CD4-positive, alpha-beta T cell treated with Interleukin-15 for 1 hour (primary cell): ENCODE measurements at regions not wholly inside any gene's neighbourhood (a gene's known extent, or its start where the extent isn't known, plus 50 kb on each side); places are given as distances from the start of the nearest gene placed in this dataset.

Experiments
- DNase-seq: peaks from one replicate; pipeline ENCODE4 v3.0.0-alpha.2; 2020

DNA sequence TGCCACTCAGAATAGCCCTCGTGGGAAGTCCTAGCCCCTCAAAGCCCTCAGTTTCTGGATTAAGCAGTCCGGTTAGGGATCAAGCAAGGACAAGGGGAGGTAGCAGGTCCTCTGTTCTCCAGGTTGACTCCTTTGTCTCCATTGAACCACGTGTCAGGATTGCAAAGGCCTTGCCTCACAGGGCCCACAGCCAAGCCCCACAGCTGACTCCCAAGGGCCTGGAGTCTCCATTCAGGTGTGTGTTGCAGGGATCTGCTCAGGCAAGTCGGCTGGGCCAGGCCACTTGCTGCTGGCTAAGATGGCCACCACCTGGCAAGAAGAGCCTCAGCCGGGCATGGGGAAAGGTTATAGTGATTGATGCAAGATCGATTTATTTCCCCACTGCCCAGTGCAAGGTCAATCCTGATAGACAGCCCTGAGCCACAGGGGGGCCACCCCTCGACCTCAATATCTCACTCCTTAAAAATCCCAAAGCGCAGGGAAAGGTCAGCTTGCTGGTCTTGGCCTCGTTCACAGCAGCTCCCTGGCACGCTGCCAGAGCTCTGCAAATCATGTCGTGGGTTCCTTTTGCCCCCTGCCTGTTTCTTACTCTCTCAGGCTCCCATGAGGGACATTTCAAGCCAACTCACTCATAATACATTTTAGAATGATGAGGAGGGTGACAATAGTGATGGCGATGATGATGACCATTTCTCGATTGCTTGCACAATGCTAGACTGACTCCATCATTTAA lies 75.9 kb downstream of the EDN3 start:
- no peak for DNase-seq

DNA sequence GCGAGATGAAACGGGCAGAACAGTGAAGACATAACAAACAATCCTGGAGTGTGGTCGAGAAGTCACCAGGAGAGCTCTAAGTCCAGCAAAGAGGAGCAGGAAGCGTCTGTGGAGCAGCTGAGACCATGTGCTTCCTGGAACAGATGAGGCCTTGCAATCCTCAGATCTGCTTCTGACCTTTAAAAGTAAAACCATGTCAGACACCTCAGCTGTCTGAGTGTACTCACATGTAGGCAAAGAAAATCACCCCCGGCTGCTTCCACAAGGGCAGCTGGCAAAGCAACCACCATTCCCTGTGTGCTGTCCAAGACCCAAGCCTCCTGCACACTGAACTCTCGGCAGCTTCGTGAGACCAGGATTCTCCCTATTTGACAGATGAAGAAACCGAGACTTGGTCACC lies 76.6 kb downstream of the EDN3 start:
- no peak for DNase-seq

DNA sequence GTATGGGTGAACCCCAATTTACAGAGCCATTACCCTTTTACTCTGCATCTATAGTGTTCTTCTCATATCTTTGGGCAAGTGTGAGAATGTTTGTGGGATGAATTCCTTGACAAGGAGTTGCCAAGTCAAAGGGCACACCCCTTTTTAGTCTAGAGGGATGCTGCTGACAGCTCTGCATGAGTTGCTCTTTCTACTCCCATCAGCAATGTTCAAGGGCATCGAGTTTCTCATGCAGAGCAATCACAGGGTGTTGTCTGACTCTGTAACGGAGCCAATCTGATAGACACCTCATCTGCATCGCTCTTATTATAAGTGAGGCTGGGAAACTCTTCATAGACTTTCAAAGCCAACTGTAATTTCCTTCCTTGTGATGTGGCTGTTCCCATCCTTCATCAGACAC lies 77.4 kb downstream of the EDN3 start:
- DNase-seq: no peak

DNA sequence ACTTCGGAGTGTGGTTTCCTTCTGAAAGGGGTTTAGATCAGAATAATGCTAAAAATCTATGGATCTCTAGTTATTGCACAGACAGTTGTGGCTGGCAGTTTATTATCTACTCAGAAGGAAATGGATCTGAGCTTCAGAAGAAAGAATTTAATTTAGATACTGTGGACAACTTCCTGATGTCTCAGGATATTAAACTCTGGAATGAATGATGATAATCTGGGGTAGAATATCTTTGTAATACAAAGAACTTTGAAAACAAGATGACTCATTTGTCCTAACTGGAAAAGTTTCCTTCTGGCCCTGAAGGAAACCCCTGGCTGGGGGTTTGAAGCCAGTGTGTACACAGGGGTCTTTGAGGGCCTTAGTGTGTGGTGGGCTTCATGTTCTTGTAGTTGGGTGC lies 78.0 kb downstream of the EDN3 start:
- no peak for DNase-seq

DNA sequence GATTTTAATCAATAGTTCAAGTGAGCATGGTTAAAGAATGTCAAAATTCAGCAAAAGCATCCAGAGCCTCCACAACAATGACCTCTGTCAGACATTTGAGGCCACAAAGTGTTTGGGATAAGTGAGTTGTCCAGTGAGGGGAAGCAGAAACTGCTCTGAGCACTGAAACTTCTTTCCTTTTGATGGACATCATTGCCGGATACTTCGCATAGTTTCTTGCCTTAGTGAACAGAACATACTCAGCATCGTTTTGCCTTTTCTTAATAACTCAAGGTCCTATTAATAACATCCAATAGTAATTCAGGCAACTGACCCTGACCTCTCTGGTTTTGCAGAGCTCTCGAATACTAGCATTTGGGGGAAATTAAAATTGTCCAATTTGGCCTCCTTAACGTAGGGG lies 78.6 kb downstream of the EDN3 start:
- DNase-seq: no peak

DNA sequence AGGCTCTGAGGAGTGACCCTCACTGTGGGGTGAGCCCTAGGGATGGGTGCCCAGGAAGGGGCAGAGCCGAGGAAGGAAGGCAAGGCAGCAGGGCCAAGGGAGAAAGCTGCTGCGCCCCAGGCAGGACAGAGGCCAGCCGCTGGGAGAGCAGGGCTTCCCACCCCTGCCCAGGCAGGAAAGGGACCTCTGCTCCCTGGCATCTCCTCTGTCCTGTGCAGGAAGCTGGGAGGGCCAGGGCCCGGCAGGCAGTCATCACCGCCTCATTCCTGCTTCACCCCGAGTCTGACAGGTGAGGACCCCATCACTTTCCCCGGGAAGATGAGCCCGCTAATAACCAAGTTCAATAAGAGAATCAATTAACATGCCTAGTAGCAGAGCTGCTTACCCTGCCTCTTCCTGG lies 81.3 kb downstream of the EDN3 start:
- no peak for DNase-seq

DNA sequence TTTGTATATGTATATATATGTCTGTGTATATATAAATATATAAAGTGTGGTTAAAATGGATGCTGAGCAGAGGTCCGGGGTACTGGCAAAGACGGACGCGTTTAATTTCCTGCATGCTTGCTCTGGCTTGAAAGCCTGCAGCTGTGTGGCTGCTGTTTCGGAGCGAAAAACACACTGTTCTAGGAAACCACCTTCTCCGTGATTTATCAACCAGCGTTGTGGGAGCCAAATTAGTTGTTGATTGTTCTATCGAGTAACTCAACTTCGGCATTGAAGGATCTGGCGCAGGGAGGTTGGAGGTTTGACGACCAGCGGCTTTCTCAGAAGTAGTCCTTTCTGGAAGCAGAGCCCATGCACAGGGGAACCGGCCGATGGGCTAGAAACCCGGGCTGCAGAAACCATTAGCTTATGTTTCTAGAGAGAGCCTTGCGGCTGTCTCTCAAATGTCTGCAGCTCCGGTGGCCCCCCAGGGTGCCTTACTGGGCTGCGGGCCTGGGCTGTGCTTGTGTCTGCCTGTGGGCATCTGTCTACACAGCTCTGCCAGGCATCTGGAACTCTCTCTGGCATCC lies 81.8 kb downstream of the EDN3 start:
- DNase-seq: no peak

DNA sequence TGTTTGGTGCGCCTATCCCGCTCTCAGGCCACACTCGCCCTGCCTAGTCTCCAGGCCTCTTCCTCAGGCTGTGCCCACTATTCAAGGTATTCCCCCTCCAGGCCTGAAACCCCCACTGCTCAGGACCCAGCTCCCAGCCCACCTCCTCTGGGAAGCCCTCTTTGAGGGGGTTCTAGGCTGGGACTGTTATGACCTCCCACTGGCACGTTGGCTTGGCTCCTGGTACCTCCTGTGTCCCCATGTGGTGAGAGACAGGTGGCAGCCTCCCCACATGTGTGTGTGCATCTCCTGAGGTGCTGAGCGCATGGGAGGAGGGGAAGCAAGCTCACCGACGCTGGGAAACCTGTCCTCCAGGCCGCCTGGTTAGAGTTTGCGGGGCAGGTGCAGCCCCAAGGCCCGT lies 82.5 kb downstream of the EDN3 start:
- no peak for DNase-seq

DNA sequence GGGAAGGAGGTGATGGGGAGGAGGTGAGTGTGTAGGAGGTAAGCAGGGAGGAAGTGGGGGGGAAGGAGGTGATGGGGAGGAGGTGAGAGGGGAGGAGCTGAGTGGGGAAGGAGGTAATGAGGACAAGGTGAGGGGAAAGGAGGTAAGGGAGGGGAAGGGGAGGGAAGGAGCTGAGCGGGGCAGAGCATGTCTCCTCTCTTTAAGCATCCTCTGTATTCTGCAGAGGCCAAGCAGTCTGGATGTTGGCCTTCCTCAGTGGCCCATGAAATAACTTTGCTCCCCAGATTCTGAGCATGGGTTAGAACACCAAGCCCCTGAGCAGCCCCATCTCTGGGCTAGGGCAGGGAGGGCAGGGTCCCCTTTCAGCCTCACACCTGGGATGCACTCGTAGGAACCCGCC lies 84.6 kb downstream of the EDN3 start:
- no peak for DNase-seq

DNA sequence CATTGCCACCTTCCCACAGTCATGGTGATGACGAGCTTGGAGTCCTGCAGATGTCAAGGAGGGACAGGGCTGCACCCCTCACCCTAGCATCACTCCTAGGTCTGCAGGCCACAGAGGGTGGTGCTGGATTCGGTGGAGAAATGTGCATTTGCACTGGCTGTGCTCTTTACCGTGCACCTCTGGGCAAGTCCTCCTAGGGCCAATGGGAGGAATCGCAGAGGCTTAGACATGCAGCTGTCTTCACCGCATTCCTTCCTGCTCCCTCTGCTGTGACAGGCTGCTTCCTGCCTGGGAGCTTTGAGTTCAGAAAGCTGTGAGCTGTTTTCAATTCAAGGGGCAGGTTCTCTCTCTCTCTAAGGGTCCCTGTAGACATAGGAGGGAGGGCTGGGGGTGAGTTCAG lies 85.1 kb downstream of the EDN3 start:
- DNase-seq: no peak

DNA sequence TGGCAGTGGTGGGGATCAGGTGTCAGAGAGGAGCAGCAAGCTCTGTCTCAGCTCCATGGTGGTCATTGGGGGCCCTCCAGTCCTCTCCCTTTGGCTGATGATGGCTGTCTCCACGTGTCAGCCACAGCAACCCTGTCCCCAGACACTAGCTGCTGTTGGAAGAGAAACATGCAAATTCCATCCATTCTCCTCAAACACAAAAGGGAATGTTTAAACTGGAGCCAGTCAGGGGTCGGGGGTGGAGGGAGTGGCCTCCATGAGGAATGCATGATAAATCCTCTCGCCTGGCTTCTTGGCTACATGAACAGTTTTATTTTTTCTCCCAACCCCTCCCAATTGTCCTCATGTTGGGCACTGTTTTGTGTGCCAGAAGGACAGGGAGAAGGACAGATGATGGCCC lies 86.4 kb downstream of the EDN3 start:
- DNase-seq: no peak

DNA sequence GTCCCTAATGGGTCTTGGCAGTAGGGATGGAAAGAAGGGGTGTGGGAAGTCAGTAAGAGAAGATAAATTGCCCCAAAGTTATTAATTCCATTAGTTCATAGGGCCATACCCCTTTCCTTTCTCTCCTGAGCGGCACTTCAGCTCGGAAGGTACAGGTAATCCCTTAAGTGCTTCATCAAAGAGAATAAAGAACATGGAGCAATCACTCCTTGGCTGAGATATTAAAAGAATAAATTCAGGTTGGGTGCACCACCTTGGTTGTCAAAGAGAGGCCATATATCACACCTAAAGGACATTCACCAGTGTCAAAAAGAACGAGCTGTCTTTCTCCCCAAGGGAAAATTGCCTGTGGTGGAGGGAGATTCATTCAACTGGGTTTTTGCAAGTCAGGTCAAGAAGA lies 87.5 kb downstream of the EDN3 start:
- no peak for DNase-seq

DNA sequence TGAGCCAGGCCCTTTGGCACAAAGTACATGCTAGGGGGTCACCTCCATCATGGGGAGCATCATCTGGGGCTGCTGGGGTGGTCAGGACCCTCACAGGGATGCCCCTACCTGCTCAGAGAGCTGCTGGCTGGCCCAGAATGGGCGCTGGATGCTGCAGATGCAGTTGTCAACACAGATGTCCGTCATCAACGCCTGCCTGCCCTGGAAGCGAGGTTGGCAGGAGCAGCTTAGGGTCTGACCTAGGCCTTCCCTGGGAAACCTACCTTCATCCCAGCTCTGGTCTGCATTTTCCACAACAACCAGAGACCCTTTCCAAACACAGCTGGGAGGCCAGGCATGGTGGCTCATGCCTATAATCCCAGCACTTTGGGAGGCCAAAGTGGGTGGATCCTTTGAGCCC lies 88.0 kb downstream of the EDN3 start:
- DNase-seq: no peak

DNA sequence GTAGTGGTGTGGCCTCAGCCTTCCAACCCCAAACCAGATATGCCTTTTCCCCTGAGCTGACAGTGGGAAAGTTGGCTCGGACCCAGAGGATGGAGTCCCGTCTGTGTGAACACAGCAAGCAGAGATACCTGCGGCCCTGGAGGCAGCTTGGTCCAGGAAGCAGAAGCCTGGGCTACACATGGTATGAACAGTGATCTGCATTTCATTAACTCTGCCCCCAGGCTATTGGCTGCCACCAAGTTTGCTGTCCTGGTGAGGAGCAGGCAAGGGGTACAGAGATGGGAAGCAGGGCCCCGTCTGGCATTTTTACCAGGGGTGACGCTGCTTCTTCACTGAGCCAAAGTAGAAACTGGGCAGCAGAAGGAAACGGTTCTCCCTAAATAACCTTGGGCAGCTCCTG lies 90.0 kb downstream of the EDN3 start:
- DNase-seq: no peak

DNA sequence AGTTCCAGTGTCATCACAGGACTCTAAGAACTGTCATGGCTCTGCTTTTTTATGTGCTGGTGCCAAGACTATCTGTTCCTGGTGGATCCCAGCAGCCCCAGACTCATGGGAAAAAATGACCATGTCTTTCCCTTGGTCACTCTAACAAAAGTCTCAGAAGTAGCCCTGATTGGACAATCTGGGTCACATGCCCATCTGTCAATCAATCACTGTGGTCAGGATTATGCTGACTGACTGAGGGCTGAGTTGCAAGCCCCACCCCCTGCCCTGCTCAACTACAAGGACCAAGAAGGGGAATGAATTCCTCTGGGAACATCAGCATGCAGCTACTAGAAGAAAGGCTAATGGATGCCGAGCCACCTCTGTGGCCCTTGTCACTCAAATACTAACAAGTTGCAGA lies 91.6 kb downstream of the EDN3 start:
- no peak for DNase-seq

DNA sequence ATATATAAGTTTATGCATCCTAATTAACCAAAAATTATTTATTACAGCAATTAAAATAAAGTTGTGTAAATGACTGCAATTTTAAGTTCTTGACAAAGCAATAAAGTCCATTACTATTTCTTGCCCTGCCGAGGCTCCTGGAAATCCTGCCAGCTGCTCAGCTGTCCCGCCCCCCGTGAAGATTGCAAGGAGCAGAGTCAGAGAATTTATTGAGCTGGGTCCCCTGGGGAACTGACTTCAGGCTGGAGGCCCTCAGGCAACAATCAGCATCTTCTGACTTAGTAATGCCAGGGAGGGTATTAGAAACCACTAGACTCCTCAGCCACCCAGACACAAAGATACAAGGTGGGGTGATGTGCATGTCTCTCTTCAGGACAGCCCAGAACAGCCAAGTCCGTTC lies 92.3 kb downstream of the EDN3 start:
- no peak for DNase-seq

DNA sequence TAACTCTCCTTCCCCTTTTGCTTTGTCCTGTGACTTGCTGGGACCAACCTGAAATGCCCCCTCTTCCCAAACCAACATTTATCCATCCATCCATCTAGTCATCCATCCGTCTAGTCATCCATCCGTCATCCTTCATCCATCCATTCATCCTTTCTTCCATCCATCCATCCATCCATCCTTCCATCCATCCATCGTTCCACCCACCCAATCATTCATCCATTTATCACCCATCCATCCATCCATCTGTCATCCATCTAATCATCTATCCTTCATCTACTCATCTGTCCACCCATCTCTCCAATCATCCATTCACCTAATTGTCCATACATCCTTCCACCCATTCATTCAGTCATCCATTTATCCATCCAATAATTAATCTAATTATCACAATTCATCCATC lies 92.7 kb downstream of the EDN3 start:
- no peak for DNase-seq

DNA sequence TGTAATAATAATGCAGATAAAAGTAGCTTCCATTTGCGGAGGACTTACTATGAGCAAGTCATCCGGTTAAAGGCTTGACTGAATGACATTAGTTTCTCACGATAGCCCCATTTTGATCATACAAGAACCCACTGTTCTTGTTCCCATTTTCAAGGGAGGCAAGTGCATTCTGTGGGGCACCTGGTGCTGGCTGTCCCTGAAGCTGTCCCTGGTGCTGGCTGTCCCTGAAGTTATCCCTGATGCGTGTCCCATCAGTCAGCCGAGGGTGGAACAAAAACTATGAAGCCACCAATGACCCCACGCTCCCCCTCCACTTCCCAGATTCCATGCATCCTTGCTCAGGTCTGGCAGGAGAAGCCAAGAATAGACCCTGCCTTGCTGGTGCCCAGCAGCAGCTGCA lies 95.3 kb downstream of the EDN3 start:
- no peak for DNase-seq

DNA sequence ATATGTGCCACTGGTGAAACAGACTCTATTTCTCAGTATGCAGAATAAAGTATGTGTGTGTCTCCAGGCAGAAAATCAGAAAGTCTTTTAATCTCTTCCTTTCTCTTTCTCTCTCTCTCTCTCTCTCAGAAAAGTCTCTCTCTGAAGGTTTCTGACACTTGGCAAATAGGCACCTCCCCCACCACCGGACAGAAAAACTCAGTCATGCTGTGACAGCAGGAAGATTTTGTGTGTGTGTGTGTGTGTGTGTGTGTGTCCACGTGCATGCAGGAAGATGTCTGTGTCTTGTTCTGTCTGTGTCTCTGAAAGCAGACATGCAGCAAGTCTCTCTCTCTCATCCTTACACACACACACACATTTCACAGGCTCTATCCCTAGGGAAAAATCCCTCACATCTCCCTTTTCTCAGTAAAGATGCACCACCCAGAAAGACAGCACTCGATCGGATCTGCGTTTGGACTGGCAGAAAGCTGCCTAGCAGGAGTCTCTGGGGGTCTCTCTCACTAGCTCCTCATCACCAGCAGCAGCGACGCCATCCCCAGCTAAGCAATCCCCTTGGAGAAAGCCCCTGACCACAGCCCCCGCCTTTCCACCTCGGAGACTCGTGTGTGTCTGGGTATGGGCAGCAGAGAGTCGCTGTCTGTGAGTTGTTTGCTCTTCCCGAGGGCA lies 98.3 kb downstream of the EDN3 start:
- no peak for DNase-seq

DNA sequence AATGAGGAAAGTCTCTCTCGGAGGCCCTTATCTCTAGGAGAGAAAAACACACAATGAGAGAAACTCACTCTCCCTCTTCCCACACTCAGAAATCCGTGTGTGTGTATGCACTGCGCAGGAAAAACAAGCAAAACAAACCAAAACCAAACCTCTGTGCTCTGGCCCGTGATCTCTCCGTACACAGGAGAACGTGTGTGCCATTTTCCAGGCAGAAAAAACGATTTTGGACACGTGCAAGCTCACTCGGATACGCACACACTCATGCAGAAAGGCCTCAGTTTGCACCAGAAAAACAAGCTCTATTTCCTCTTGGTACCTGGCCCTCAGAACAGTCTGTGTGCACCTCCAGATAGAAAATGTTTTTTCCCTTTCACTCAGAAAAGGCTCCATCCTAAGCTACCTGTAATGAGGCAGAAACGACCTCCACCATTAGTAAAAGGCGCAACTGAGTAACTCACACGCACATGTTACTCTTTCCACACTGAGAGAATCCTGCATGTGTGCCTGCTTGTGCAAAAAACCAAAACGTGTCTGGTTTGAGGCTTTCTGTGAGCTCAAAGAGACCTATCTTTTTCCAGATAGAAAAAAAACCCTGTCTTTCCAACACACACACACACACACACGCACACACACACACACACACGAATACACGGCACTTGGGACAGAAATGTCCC lies 99.2 kb downstream of the EDN3 start:
- DNase-seq: no peak

DNA sequence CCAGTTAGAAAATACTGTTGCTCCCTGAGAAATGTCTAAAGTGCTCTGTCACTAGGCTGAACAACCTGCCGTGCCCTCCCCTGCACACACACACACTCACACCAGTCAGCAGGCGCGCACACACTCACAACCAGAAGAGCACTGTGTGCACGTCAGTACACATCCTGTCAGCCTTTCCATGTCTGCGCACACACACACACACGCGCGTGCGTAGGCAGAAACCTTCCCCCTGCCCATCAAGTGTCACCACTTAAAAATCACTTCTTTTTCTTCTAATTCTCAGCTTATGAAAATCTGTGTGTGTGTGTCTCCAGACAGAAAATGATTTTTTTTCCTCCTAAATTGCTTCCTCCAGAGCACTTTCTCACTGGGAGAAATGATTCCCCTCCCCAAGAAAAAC lies 100.3 kb downstream of the EDN3 start:
- peak; percentile 36 for DNase-seq

DNA sequence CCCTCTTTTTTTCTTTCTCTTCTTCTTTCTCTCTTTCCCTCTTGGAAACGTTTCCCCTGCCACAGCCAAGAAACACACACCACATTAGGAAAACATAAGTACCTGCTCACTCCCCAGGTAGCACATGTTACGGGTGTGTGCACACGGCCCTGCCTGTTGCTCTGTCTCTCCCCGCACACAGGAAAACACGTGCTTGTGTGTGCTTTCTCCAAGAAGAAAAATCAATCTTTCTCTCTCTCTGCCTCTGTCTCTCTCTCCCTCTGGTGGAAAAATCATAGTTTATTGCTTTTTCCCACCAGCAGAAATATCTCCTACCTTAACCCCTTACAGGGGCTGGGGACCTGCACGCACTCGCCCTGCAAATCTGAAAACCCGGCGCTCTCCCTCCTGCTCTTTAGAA lies 102.3 kb downstream of the EDN3 start:
- DNase-seq: no peak

DNA sequence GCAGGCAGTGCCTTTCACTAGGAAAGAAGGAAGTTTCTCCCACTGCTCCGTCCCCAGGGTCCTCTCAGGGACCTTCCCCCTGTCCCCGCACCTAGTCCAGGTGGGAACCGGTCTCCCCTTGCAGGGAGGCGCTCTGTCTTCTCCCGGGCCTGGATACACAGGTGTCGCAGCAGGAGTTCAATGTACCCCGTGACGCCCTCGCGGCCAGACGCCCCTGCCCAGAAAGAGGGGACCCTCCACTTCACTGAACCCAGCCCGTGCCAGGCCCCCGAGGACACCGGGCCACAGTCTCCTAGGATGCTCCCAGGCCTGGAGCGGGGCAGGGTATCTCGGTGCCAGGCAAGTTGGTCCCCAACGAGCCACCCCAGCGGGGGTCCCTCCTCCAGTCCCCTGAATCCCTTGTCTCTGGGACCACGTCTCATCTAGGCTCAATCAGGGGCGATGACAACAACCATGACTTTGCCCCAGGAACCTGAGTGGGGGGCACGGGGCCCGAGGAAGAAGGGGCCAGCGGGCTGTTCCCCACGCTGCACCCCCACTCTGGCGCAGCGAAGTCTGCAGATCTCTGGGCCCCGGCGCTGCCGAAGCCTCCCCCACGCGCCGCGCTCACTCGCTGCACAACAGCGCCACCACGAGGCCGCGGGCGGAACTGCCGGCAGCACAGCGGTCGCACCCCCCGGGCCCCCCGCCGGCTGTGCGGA lies 103.0 kb downstream of the EDN3 start:
- DNase-seq: peak; percentile 57

DNA sequence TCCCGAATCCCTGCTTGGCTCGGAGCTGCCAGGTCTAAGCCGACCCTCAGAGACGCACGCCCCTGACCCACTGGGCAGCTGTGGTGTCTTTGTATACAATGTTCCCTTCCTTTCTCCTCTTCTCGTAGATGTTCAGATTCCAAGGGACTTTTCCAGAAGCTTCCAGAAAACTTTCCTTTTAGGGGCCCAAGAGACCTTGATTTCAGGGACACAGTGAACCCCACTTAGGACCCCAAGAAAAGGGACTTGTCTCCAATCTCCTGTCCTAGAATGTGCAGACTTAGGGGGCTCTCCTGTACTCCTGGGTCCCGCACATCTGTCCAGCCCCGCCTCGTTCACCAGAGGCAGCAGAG lies 103.5 kb downstream of the EDN3 start:
- no peak for DNase-seq
